DND-41 (cell line): ENCODE measurements at regions not wholly inside any gene's neighbourhood (a gene's known extent, or its start where the extent isn't known, plus 50 kb on each side); places are given as distances from the start of the nearest gene placed in this dataset.
"Not testable (repeated sequence)": the region's sequence is repeated elsewhere in the genome, so short reads cannot be mapped to it uniquely, and the experiment has no call there.

Experiments
- ATAC-seq: fragments of 200-7000 bp; cut with Tn5 transposase; 3 replicates; pipeline ENCODE4 v1.9.1; 2021; ENCODE audit warnings: low read depth; ENCODE audit not compliant: insufficient read depth
- DNase-seq: peaks from one replicate; pipeline ENCODE4 v3.0.0-alpha.2; 2020
- H2AFZ ChIP-seq: 2 replicates; pipeline ENCODE4 v1.6.0; 2012; ENCODE audit warnings: low read depth, low read length
- H3K27ac ChIP-seq: 2 replicates; pipeline ENCODE4 v1.5.1; 2012; ENCODE audit warnings: low read length, inconsistent platforms
- H3K27me3 ChIP-seq: fragments of 200-600 bp; sonication (generic); 2 replicates; pipeline ENCODE4 v1.6.0; 2012; ENCODE audit warnings: low read length, mild to moderate bottlenecking, inconsistent platforms; ENCODE audit not compliant: insufficient read depth, poor library complexity
- H3K36me3 ChIP-seq: 2 replicates; pipeline ENCODE4 v1.5.1; 2012; ENCODE audit warnings: low read length, inconsistent platforms; ENCODE audit not compliant: insufficient read depth
- H3K4me1 ChIP-seq: 2 replicates; pipeline ENCODE4 v1.5.1; 2012; ENCODE audit warnings: mild to moderate bottlenecking, low read length; ENCODE audit not compliant: insufficient read depth
- H3K4me2 ChIP-seq: 2 replicates; pipeline ENCODE4 v1.6.0; 2012; ENCODE audit warnings: mild to moderate bottlenecking, moderate library complexity, low read length, inconsistent platforms; ENCODE audit not compliant: insufficient read depth
- H3K4me3 ChIP-seq, 2 experiments: fragments of 200-600 bp in 1 of 2; shearing (Covaris generic) in 1 of 2; 2 replicates each; pipeline ENCODE4 v1.5.1; 2012 to 2016; ENCODE audit warnings: inconsistent platforms in 2 of 2, low read length in 2 of 2, mild to moderate bottlenecking in 2 of 2, low read depth in 1 of 2, moderate library complexity in 1 of 2
- H3K79me2 ChIP-seq: 2 replicates; pipeline ENCODE4 v1.6.0; 2012; ENCODE audit warnings: low read length, inconsistent platforms; ENCODE audit not compliant: insufficient read depth
- H3K9ac ChIP-seq: 2 replicates; pipeline ENCODE4 v1.6.0; 2012; ENCODE audit warnings: low read depth, mild to moderate bottlenecking, inconsistent platforms, low read length, moderate library complexity
- H3K9me3 ChIP-seq: 2 replicates; pipeline ENCODE4 v1.5.1; 2012; ENCODE audit warnings: low read length, moderate library complexity, mild to moderate bottlenecking, inconsistent platforms; ENCODE audit not compliant: insufficient read depth, severe bottlenecking
- H4K20me1 ChIP-seq: 2 replicates; pipeline ENCODE4 v1.6.0; 2012; ENCODE audit warnings: low read length; ENCODE audit not compliant: insufficient read depth
- CTCF ChIP-seq: IDR thresholded peaks from 2 replicates; pipeline ENCODE4 v1.5.1; 2012; ENCODE audit warnings: borderline replicate concordance, low read length, moderate library complexity, mild to moderate bottlenecking; ENCODE audit not compliant: poor library complexity, severe bottlenecking; ENCODE audit errors: extremely low read depth
- EZH2 ChIP-seq: IDR thresholded peaks from 3 replicates; pipeline ENCODE4 v1.6.1; 2012; ENCODE audit warnings: borderline replicate concordance, low read depth, mild to moderate bottlenecking, moderate library complexity, low read length, inconsistent platforms; ENCODE audit not compliant: severe bottlenecking

GRCh38 chr15:91652610-91653207 lies 200.8 kb upstream of the SLCO3A1 start:
- DNase-seq (no peak), ATAC-seq (no peak)
- TF ChIP-seq EZH2 = no peak
- no peak for TF ChIP-seq CTCF
- no peak overlapping the region for H3K27ac ChIP-seq
- no peaks in the 10 kb centered on the region for H4K20me1 ChIP-seq
- H3K36me3 ChIP-seq = no peaks in the 10 kb centered on the region
- no peaks in the 10 kb centered on the region for H3K9me3 ChIP-seq
- no peaks in the 10 kb centered on the region for H3K79me2 ChIP-seq
- H3K4me2 ChIP-seq = no peak overlapping the region
- H3K4me3 ChIP-seq = no peak overlapping the region
- H3K9ac ChIP-seq = no peak overlapping the region
- H3K4me1 ChIP-seq = no peaks in the 10 kb centered on the region; the same call in 1 of the 2 replicates
- peaks cover 4% of the 10 kb centered on the region for H3K27me3 ChIP-seq
- H2AFZ ChIP-seq = no peak overlapping the region

- H3K79me2 ChIP-seq, H4K20me1 ChIP-seq, H3K4me3 ChIP-seq, H3K4me2 ChIP-seq, H2AFZ ChIP-seq, H3K9ac ChIP-seq, H3K27me3 ChIP-seq, H3K9me3 ChIP-seq, H3K27ac ChIP-seq, H3K36me3 ChIP-seq: not testable (repeated sequence)
- ATAC-seq = peak; percentile 64
- peaks cover 14% of the 10 kb centered on the region for H3K4me1 ChIP-seq
- peak; percentile 71 for DNase-seq
Observed at GRCh38 chr15:91655563-91656290, 197.8 kb upstream of the SLCO3A1 start.

- DNase-seq (peak; percentile 79), ATAC-seq (peak; percentile 89)
- H3K79me2 ChIP-seq = no peaks in the 10 kb centered on the region
- no peaks in the 10 kb centered on the region for H4K20me1 ChIP-seq
- H3K9me3 ChIP-seq = no peaks in the 10 kb centered on the region
- H3K9ac ChIP-seq = no peak overlapping the region
- no peak overlapping the region for H3K4me3 ChIP-seq
- H3K36me3 ChIP-seq = no peaks in the 10 kb centered on the region
- no peak overlapping the region for H3K27ac ChIP-seq
- no peak overlapping the region for H2AFZ ChIP-seq
- TF ChIP-seq CTCF (peak; percentile 47), EZH2 (no peak)
- H3K4me1 ChIP-seq = peaks cover 26% of the 10 kb centered on the region
- H3K27me3 ChIP-seq = peaks cover 7% of the 10 kb centered on the region
- H3K4me2 ChIP-seq = no peak overlapping the region
Observed at GRCh38 chr15:91660174-91660649, 193.3 kb upstream of the SLCO3A1 start.

- Histone ChIP-seq H3K27ac (no peak overlapping the region), H3K4me2 (no peak overlapping the region), H3K27me3 (peaks cover 3% of the 10 kb centered on the region), H3K4me1 (peaks cover 28% of the 10 kb centered on the region), H3K36me3 (no peaks in the 10 kb centered on the region), H3K9ac (no peak overlapping the region), H4K20me1 (no peaks in the 10 kb centered on the region), H2AFZ (no peak overlapping the region), H3K79me2 (no peaks in the 10 kb centered on the region), H3K4me3 (no peak overlapping the region), H3K9me3 (no peaks in the 10 kb centered on the region)
- ATAC-seq (no peak), DNase-seq (no peak)
- no peak for TF ChIP-seq CTCF
- no peak for TF ChIP-seq EZH2
Observed at GRCh38 chr15:91664224-91664836, 189.2 kb upstream of the SLCO3A1 start.
